ENCODE measurements at regions not wholly inside any gene's neighbourhood (a gene's known extent, or its start where the extent isn't known, plus 50 kb on each side); places are given as distances from the start of the nearest gene placed in this dataset.

DNA sequence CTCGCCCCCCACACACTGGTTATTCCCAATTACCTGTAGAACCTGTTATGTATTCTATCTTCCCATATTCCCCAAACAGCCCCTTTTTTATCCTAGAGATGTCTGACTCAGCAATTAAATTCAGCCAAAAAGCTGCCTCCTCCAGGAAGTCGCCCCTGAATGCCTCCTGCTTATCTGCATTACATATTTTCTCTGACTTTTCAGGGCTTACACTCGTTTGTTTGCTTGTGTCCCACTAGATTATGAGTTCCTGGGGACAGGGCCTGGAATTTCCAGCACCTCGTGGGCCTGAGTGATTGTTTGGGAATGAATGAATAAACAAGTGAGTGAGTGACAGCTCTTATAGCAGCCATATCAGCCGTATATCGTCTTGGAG is 99.3 kb upstream of the RFLNA start:
- no peak for TF ChIP-seq CTCF (IDR thresholded peaks at IDR 0.05; ENCODE audit: unreplicated experiment)
- CTCF ChIA-PET, result no interaction called here
- Mint-ChIP-seq H3K9me3 (ENCODE audit: unreplicated experiment) (peaks cover 20% of the 10 kb centered on the region), H3K4me3 (ENCODE audit: unreplicated experiment) (no peak overlapping the region), H3K4me1 (ENCODE audit: insufficient read depth, unreplicated experiment) (no peaks in the 10 kb centered on the region), H3K27ac (ENCODE audit: low read depth, unreplicated experiment) (no peak overlapping the region), H3K36me3 (ENCODE audit: insufficient read depth, unreplicated experiment) (peaks cover 6% of the 10 kb centered on the region), H3K27me3 (ENCODE audit: insufficient read depth, unreplicated experiment) (peaks cover 15% of the 10 kb centered on the region)
- intact Hi-C loops (cut with micrococcal nuclease), result no loop called here
- POLR2A ChIA-PET, result no interaction called here
- no peak for DNase-seq (ENCODE audit: unreplicated experiment)
- no TSS peak for BruUV-seq (replicated peaks)

DNA sequence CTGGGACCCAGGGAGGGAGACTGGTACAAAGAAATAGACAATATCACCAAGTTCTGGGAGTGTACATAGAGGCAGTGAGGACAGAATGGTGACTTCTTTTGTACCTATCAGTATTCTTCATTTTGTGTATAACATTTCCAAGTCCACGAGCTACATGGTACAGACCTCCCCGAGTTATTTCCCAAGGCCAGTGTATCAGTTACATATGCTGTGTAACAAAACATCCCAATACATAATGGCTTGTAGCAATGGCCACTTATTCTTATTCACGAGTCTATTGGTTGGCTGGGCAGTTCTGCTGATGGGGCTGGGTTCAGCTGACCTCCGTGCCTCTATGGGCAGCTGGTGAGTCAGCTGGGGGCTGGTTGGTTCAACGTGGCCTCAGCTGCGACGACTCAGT is 98.7 kb upstream of the RFLNA start:
- ChIA-PET POLR2A (no interaction called here), CTCF (no interaction called here)
- Mint-ChIP-seq H3K27me3 (ENCODE audit: insufficient read depth, unreplicated experiment) (peaks cover 15% of the 10 kb centered on the region), H3K4me1 (ENCODE audit: insufficient read depth, unreplicated experiment) (no peaks in the 10 kb centered on the region), H3K36me3 (ENCODE audit: insufficient read depth, unreplicated experiment) (peaks cover 6% of the 10 kb centered on the region), H3K27ac (ENCODE audit: low read depth, unreplicated experiment) (no peak overlapping the region), H3K4me3 (ENCODE audit: unreplicated experiment) (no peak overlapping the region), H3K9me3 (ENCODE audit: unreplicated experiment) (peaks cover 21% of the 10 kb centered on the region)
- DNase-seq (ENCODE audit: unreplicated experiment), result no peak
- intact Hi-C loops (cut with micrococcal nuclease), result no loop called here
- no peak for TF ChIP-seq CTCF (IDR thresholded peaks at IDR 0.05; ENCODE audit: unreplicated experiment)
- no TSS peak for BruUV-seq (replicated peaks)

DNA sequence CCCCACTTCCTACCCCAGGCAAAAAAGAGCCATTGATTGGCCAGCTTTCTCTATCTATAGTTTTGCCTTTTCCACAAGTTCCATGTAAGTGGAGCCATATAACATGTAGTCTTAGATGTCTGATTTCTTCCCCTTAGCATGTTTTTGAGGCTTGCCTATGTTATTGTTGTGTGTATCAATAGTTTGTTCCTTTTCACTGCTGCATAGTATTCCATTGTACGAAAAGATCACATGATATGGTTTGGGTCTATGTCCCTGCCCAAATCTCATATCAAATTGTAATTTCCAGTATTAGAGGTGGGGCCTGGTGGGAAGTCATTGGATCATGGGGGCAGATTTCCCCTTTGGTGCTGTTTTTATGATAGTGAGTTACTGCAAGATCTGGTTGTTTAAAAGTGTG is 93.6 kb upstream of the RFLNA start:
- Mint-ChIP-seq H3K4me1 (ENCODE audit: insufficient read depth, unreplicated experiment) (no peaks in the 10 kb centered on the region), H3K27me3 (ENCODE audit: insufficient read depth, unreplicated experiment) (peaks cover 8% of the 10 kb centered on the region), H3K36me3 (ENCODE audit: insufficient read depth, unreplicated experiment) (no peaks in the 10 kb centered on the region), H3K27ac (ENCODE audit: low read depth, unreplicated experiment) (no peak overlapping the region), H3K4me3 (ENCODE audit: unreplicated experiment) (no peak overlapping the region), H3K9me3 (ENCODE audit: unreplicated experiment) (peaks cover 25% of the 10 kb centered on the region)
- no TSS peak for BruUV-seq (replicated peaks)
- CTCF ChIA-PET, result no interaction called here
- POLR2A ChIA-PET, result no interaction called here
- no peak for TF ChIP-seq CTCF (IDR thresholded peaks at IDR 0.05; ENCODE audit: unreplicated experiment)
- intact Hi-C loops (cut with micrococcal nuclease), result no loop called here
- no peak for DNase-seq (ENCODE audit: unreplicated experiment)

- Mint-ChIP-seq H3K9me3 (ENCODE audit: unreplicated experiment) (peaks cover 16% of the 10 kb centered on the region), H3K4me3 (ENCODE audit: unreplicated experiment) (no peak overlapping the region), H3K27me3 (ENCODE audit: insufficient read depth, unreplicated experiment) (peaks cover 28% of the 10 kb centered on the region), H3K36me3 (ENCODE audit: insufficient read depth, unreplicated experiment) (no peaks in the 10 kb centered on the region), H3K27ac (ENCODE audit: low read depth, unreplicated experiment) (no peak overlapping the region), H3K4me1 (ENCODE audit: insufficient read depth, unreplicated experiment) (no peaks in the 10 kb centered on the region)
- POLR2A ChIA-PET, result no interaction called here
- BruUV-seq (replicated peaks), result no TSS peak
- no peak for DNase-seq (ENCODE audit: unreplicated experiment)
- TF ChIP-seq CTCF (IDR thresholded peaks at IDR 0.05; ENCODE audit: unreplicated experiment), result no peak
- intact Hi-C loops (cut with micrococcal nuclease), result no loop called here
- CTCF ChIA-PET, result no interaction called here
Observed at GRCh38 chr12:124203176-124203575, 91.7 kb upstream of the RFLNA start.

Data from MCF 10A (cell line).